MCF 10A (cell line): ENCODE measurements at regions not wholly inside any gene's neighbourhood (a gene's known extent, or its start where the extent isn't known, plus 50 kb on each side); places are given as distances from the start of the nearest gene placed in this dataset.

Experiments
- BruUV-seq: library from RNA; stranded (reverse); fragments of 400-500 nt; replicated peaks from 2 replicates; lab custom pipeline; 2021; lab: Mats Ljungman, UMichigan
- CTCF ChIA-PET: fragments of 300-600 bp; sonication (Branson Sonifier 250); formaldehyde crosslinking; extraction: SDS; loops from one replicate; lab custom pipeline; 2021; ENCODE audit warnings: antibody characterized with exemption, inconsistent platforms; lab: Yijun Ruan, JAX
- POLR2A ChIA-PET: fragments of 300-600, 350-650 bp; sonication (Branson Sonifier 250); formaldehyde crosslinking; extraction: SDS; loops from one replicate; lab custom pipeline; 2020; ENCODE audit warnings: antibody characterized with exemption, inconsistent platforms; lab: Yijun Ruan, JAX
- DNase-seq: peaks from one replicate; pipeline ENCODE4 v3.0.0-alpha.2; 2018; ENCODE audit not compliant: unreplicated experiment
- H3K27ac Mint-ChIP-seq: one replicate; pipeline ENCODE4 v1.8.0; 2022; ENCODE audit warnings: mild to moderate bottlenecking, low read depth, mixed read lengths; ENCODE audit not compliant: unreplicated experiment
- H3K27me3 Mint-ChIP-seq: one replicate; pipeline ENCODE4 v1.8.0; 2022; ENCODE audit warnings: mixed read lengths; ENCODE audit not compliant: insufficient read depth, unreplicated experiment
- H3K36me3 Mint-ChIP-seq: one replicate; pipeline ENCODE4 v1.8.0; 2022; ENCODE audit warnings: mild to moderate bottlenecking, moderate library complexity, mixed read lengths; ENCODE audit not compliant: insufficient read depth, unreplicated experiment
- H3K4me1 Mint-ChIP-seq: one replicate; pipeline ENCODE4 v1.8.0; 2022; ENCODE audit warnings: mixed read lengths; ENCODE audit not compliant: insufficient read depth, unreplicated experiment
- H3K4me3 Mint-ChIP-seq: one replicate; pipeline ENCODE4 v1.8.0; 2022; ENCODE audit warnings: mild to moderate bottlenecking, moderate library complexity, mixed read lengths; ENCODE audit not compliant: unreplicated experiment
- H3K9me3 Mint-ChIP-seq: one replicate; pipeline ENCODE4 v1.8.0; 2022; ENCODE audit warnings: mixed read lengths; ENCODE audit not compliant: unreplicated experiment
- CTCF ChIP-seq: fragments of 200-600 bp; IDR thresholded peaks from one replicate; pipeline ENCODE4 v1.8.0; 2022; ENCODE audit warnings: antibody characterized with exemption, mild to moderate bottlenecking; ENCODE audit not compliant: unreplicated experiment
- intact Hi-C: fragments of 100-400 bp; cut with micrococcal nuclease; formaldehyde crosslinking; loops from 2 replicates; pipeline ENCODE4 v1.14.1; 2022

GRCh38 chr17:65433157-65433556 is 128.3 kb downstream of the AXIN2 start:
- intact Hi-C loops: no loop called here
- CTCF ChIA-PET: interaction anchor here (0.9 kb wide), 1 partner anchor 213 kb away, joined by 3 read pairs; no protein-coding TSS in a partner anchor
- no peak for TF ChIP-seq CTCF
- H3K4me1 Mint-ChIP-seq: no peaks in the 10 kb centered on the region
- no peaks in the 10 kb centered on the region for H3K36me3 Mint-ChIP-seq
- no peak overlapping the region for H3K27ac Mint-ChIP-seq
- DNase-seq: no peak
- POLR2A ChIA-PET: no interaction called here
- H3K4me3 Mint-ChIP-seq: no peak overlapping the region
- H3K27me3 Mint-ChIP-seq: no peaks in the 10 kb centered on the region
- no TSS peak for BruUV-seq
- H3K9me3 Mint-ChIP-seq: no peaks in the 10 kb centered on the region

- BruUV-seq: no TSS peak
- no peak for TF ChIP-seq CTCF
- POLR2A ChIA-PET: no interaction called here
- DNase-seq: no peak
- Mint-ChIP-seq H3K36me3 (no peaks in the 10 kb centered on the region), H3K27ac (no peak overlapping the region), H3K27me3 (no peaks in the 10 kb centered on the region), H3K4me3 (no peak overlapping the region), H3K9me3 (no peaks in the 10 kb centered on the region), H3K4me1 (no peaks in the 10 kb centered on the region)
- intact Hi-C loops: no loop called here
- CTCF ChIA-PET: no interaction called here
Measured at GRCh38 chr17:65431116-65431515, 130.3 kb downstream of the AXIN2 start.

- ChIA-PET CTCF (interaction anchor here (0.7 kb wide), 1 partner anchor 9 kb away, joined by 3 read pairs; no protein-coding TSS in a partner anchor), POLR2A (no interaction called here)
- no TSS peak for BruUV-seq
- no peak for TF ChIP-seq CTCF
- Mint-ChIP-seq H3K36me3 (no peaks in the 10 kb centered on the region), H3K4me1 (no peaks in the 10 kb centered on the region), H3K4me3 (no peak overlapping the region), H3K9me3 (peaks cover 6% of the 10 kb centered on the region), H3K27me3 (no peaks in the 10 kb centered on the region), H3K27ac (no peak overlapping the region)
- intact Hi-C loops: no loop called here
- no peak for DNase-seq
Measured at GRCh38 chr17:65430209-65430833, 131.1 kb downstream of the AXIN2 start.

- CTCF ChIA-PET: interaction anchor here (0.6 kb wide), 1 partner anchor 564 kb away, joined by 3 read pairs; no protein-coding TSS in a partner anchor
- no peak overlapping the region for H3K27ac Mint-ChIP-seq
- H3K4me1 Mint-ChIP-seq: no peaks in the 10 kb centered on the region
- no peaks in the 10 kb centered on the region for H3K27me3 Mint-ChIP-seq
- no peak overlapping the region for H3K4me3 Mint-ChIP-seq
- no peaks in the 10 kb centered on the region for H3K36me3 Mint-ChIP-seq
- no peak for TF ChIP-seq CTCF
- intact Hi-C loops: no loop called here
- no peak for DNase-seq
- BruUV-seq: no TSS peak
- POLR2A ChIA-PET: no interaction called here
- H3K9me3 Mint-ChIP-seq: peaks cover 10% of the 10 kb centered on the region
Measured at GRCh38 chr17:65423346-65424140, 137.9 kb downstream of the AXIN2 start.
